Mesothelial cell of epicardium (in vitro differentiated cells): ENCODE measurements at regions not wholly inside any gene's neighbourhood (a gene's known extent, or its start where the extent isn't known, plus 50 kb on each side); places are given as distances from the start of the nearest gene placed in this dataset.

Experiments
- DNase-seq, 2 experiments: peaks; one replicate each; pipeline ENCODE4 v3.0.0; 2021; ENCODE audit warnings: low spot score in 2 of 2; ENCODE audit not compliant: unreplicated experiment in 2 of 2
- H3K27ac Mint-ChIP-seq: 2 replicates; pipeline ENCODE4 v1.8.0; 2021; ENCODE audit warnings: mixed read lengths
- H3K27me3 Mint-ChIP-seq: 2 replicates; pipeline ENCODE4 v1.8.0; 2021; ENCODE audit warnings: low read depth, mixed read lengths
- H3K36me3 Mint-ChIP-seq: 2 replicates; pipeline ENCODE4 v1.8.0; 2021; ENCODE audit warnings: mixed read lengths
- H3K4me1 Mint-ChIP-seq: 2 replicates; pipeline ENCODE4 v1.8.0; 2021; ENCODE audit warnings: mixed read lengths
- H3K4me3 Mint-ChIP-seq: 2 replicates; pipeline ENCODE4 v1.8.0; 2021; ENCODE audit warnings: mild to moderate bottlenecking, moderate library complexity, mixed read lengths
- H3K9me3 Mint-ChIP-seq: 2 replicates; pipeline ENCODE4 v1.8.0; 2021; ENCODE audit warnings: mixed read lengths
- TF ChIP-seq, protein P1 (sequence below): fragments of 200-600 bp; sonication (generic); IDR thresholded peaks from one replicate; pipeline ENCODE4 v1.5.0; 2021; ENCODE audit warnings: antibody characterized with exemption; ENCODE audit not compliant: unreplicated experiment

DNA sequence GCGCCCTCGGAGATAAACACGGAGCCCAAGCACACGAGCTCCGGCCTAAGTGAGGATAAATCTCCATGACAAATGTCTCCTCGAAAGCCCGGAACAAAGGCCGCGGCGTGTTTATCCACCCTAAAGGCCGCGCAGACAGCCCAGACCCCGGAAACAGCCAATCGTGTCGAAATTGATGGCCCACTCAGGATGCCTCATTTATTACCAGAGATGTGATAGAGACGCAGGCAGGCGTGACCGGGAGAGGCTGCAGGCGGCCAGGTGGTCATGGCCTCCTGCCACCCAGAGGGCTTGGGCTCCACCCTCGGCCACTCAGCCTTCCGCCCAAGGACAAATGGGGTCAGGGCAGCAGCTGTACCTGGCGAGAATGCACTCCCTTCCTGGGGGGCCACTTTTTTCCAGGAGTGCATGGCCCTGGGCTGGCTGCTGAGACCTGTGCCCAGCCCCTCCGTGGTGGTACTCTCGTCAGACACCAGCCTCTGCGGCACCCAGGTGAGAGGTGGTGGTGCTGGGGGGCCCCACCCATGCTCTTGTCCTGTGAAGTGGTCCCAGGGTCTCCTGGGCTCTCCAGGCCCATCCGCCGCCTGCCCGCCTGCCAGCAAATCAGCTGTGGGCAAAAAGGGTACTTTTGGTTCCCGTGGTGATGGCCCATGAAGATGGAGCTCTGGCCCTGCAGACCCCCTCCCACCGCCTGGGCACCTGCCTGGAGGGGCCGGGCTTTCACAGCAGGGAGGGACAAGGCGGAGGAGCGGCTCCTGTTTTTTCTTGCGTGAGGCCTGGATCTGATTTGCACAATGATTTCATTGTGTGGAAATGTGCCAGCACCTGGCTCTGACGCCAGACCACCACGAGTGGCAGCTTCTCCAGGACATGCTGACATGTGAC lies 211.5 kb upstream of the C14orf180 start:
- H3K4me1 Mint-ChIP-seq: no peaks in the 10 kb centered on the region
- TF ChIP-seq, protein P1, sequence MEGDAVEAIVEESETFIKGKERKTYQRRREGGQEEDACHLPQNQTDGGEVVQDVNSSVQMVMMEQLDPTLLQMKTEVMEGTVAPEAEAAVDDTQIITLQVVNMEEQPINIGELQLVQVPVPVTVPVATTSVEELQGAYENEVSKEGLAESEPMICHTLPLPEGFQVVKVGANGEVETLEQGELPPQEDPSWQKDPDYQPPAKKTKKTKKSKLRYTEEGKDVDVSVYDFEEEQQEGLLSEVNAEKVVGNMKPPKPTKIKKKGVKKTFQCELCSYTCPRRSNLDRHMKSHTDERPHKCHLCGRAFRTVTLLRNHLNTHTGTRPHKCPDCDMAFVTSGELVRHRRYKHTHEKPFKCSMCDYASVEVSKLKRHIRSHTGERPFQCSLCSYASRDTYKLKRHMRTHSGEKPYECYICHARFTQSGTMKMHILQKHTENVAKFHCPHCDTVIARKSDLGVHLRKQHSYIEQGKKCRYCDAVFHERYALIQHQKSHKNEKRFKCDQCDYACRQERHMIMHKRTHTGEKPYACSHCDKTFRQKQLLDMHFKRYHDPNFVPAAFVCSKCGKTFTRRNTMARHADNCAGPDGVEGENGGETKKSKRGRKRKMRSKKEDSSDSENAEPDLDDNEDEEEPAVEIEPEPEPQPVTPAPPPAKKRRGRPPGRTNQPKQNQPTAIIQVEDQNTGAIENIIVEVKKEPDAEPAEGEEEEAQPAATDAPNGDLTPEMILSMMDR: no peak
- no peak overlapping the region for H3K4me3 Mint-ChIP-seq
- no peak overlapping the region for H3K27ac Mint-ChIP-seq
- H3K9me3 Mint-ChIP-seq: no peaks in the 10 kb centered on the region
- H3K27me3 Mint-ChIP-seq: peaks cover 26% of the 10 kb centered on the region
- DNase-seq: no peak
- H3K36me3 Mint-ChIP-seq: no peaks in the 10 kb centered on the region

DNA sequence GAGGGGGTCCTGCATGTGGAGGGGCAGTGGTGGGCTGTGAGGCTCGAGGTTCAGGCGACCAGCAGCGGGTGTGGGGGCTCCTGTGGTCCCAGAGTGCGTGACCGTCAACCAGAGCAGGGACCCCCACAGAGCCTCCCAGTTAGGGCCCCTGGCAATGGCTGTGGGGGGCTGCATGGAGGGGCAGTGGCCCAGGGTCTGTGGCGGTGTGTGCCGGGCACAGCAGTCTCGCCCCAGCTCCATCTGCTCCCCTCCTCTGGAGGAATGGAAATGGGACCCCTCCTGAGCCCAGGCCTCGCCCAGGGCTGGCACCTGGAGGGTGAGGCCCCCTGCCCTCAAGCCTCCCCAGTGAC lies 210.8 kb upstream of the C14orf180 start:
- Mint-ChIP-seq H3K27me3 (peaks cover 26% of the 10 kb centered on the region), H3K36me3 (no peaks in the 10 kb centered on the region), H3K27ac (no peak overlapping the region), H3K4me1 (no peaks in the 10 kb centered on the region), H3K9me3 (no peaks in the 10 kb centered on the region), H3K4me3 (no peak overlapping the region)
- TF ChIP-seq, protein P1: no peak
- DNase-seq: no peak

DNA sequence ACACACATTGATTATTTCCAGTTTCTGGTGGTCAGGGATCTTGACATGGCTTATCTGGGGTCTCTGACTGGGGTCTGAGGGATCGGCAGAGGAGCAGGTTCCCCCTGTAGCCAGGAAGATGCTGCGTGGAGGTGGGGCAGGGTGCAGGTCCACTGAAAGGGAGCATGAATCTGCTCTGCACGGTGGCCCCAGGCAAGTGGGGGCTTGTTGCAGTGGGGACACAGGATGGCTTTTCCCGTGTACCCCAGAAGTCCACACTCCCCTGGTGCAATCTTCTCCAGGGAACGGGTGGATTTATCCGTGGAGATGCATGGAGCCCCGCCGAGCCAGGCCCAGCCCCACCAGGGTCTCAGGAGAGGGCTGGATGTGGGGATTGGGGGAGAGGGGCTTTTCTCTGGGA lies 210.4 kb upstream of the C14orf180 start:
- no peaks in the 10 kb centered on the region for H3K36me3 Mint-ChIP-seq
- H3K9me3 Mint-ChIP-seq: no peaks in the 10 kb centered on the region
- no peak overlapping the region for H3K27ac Mint-ChIP-seq
- H3K4me1 Mint-ChIP-seq: no peaks in the 10 kb centered on the region
- H3K27me3 Mint-ChIP-seq: peaks cover 24% of the 10 kb centered on the region
- no peak for DNase-seq
- no peak overlapping the region for H3K4me3 Mint-ChIP-seq
- TF ChIP-seq, protein P1: no peak

DNA sequence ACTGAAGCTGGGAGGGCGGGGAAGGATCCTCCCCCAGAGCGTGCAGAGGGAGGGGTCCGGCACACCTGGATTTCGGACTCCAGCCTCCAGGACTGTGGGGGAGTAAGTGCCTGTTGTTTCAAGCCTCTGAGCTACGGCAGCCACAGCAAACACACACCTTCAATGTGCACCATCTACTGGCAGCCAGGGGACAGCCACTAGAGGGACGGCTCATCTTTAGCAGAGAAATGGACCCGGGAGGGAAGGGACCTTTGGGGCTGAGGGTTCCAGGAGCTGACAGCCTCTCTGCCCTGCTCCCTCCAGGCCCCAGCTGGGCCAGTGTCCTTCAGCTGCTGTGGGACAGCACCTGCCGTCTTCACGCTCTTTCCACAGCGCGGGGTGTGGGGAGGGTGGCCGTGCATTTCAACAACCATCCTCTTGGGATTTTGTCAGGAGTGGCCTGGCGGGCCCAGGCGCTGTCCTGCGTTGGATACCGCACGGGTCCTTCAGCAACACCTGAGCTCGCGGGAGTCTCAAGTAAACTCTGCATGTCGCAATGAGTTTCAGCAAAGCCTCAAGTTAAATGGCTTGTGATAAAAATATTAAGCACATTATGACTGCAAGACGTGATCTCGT lies 209.2 kb upstream of the C14orf180 start:
- no peaks in the 10 kb centered on the region for H3K4me1 Mint-ChIP-seq
- peaks cover 17% of the 10 kb centered on the region for H3K27me3 Mint-ChIP-seq
- TF ChIP-seq, protein P1: no peak
- no peak overlapping the region for H3K4me3 Mint-ChIP-seq
- no peaks in the 10 kb centered on the region for H3K9me3 Mint-ChIP-seq
- DNase-seq: no peak
- no peaks in the 10 kb centered on the region for H3K36me3 Mint-ChIP-seq
- no peak overlapping the region for H3K27ac Mint-ChIP-seq

DNA sequence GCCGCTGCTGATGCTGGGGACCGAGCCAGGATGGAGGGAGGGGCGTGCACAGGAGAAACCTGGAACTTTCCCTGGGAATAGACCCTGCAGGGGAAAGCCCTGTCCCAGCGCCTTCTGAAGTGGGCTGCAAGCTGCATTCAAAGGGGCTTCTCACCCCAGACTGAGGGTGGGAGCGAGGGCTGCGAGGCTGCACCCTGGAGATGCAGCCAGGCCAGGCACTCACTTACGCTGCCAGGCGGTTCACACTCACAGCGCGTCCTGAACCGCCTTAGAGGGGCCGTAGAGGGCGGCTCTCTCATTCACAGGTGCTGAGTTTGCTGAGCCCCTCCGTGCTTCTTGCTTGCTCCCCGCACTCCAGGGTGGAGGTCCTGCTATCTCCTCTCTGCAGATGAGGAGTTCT lies 208.5 kb upstream of the C14orf180 start:
- no peaks in the 10 kb centered on the region for H3K36me3 Mint-ChIP-seq
- H3K9me3 Mint-ChIP-seq: no peaks in the 10 kb centered on the region
- H3K4me3 Mint-ChIP-seq: no peak overlapping the region
- peaks cover 17% of the 10 kb centered on the region for H3K27me3 Mint-ChIP-seq
- no peak for DNase-seq
- H3K4me1 Mint-ChIP-seq: no peaks in the 10 kb centered on the region
- no peak overlapping the region for H3K27ac Mint-ChIP-seq
- TF ChIP-seq, protein P1: no peak
